Mucosa of gallbladder (tissue), 1 donor: ENCODE measurements at regions not wholly inside any gene's neighbourhood (a gene's known extent, or its start where the extent isn't known, plus 50 kb on each side); places are given as distances from the start of the nearest gene placed in this dataset.

Experiments used
- DNase-seq: peaks from one replicate; pipeline ENCODE4 v3.0.0-alpha.2; 2020; ENCODE audit warnings: low spot score
- donor health status: DM: no; HTN: no; CAD: no.

DNA sequence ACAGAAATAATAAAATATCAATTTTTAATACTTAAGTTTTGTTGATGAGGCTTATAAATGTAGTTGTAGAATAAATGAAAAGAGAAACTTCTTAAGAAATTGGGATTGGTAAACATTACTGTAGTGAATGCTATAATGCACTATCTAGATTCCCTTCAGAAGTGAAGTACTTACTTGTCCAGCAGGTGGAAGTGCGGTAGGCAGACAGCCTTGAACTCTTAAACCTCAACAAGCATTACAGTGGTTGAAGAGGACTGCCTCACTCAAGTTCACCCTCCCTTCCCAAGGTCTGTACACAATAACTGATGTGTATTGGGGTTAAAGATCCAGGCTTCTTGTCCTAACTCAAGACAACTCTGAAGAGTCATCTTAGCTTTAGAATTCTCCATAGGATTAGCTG lies 931.0 kb upstream of the LRRTM1 start:
- no peak for DNase-seq

GRCh38 chr2:81234711-81235110 lies 930.2 kb upstream of the LRRTM1 start:
- no peak for DNase-seq

GRCh38 chr2:81225756-81226155 lies 921.2 kb upstream of the LRRTM1 start:
- no peak for DNase-seq

- no peak for DNase-seq
Observed at GRCh38 chr2:81213598-81213997, 909.0 kb upstream of the LRRTM1 start.

- no peak for DNase-seq
Observed at GRCh38 chr2:81206216-81206615, 901.7 kb upstream of the LRRTM1 start.

DNA sequence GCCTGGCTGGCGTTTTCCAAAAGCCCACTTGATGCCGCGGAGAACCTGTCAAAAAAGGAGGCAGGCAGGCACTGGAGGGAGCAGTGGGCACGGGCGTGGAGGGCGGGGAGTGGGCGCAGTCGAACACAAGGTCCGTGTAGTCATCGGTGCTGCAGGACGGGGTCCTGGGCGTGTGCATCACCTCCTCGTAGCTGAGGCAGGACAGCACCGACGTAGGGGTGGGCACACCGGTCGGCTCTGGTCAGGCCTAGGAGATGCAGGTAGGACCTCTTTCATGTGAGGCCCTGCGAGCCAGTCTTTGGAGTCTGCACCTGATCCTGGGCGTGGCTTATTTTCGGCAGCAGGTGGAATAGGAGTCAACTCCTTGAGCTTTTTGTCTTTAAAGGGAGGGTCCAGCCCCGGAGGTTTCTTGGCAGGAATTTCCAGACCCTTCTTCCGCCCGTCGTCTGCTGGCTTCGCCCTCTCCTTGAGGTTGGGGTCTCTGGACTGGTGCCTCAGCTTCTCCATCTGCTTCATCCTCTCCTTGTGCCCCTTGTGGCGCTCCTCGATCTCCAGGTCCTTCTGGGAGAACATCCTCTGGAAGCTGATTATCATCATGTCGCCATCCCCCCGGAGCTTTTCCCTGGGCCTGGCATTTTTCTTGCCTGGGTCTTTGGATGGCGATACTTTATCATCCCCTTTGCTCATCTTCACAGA lies 892.5 kb upstream of the LRRTM1 start:
- no peak for DNase-seq

DNA sequence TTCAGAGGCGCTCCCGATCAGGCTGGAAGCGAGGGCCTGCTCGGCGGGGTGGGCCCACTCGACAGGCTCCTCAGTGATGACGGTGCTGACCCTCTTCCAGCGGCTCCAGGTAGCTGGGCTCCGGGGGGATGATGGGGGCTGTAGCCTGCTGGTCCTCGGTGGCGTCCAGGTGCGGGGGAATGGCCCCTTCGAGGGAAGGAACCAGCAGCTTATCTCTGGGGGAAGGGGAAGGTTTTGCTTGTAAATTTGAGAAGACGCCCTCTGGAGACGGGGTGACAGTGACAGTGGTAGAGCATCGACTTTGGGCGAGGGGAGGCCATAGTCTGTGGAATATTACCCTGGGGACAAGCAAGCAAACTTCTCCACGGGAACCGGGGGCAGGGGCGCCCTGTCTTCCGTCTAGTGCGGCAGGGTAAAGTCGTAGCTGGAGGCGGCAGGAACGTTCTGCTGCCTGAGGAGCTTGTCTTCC lies 891.9 kb upstream of the LRRTM1 start:
- DNase-seq: no peak

GRCh38 chr2:81195774-81196382 lies 891.3 kb upstream of the LRRTM1 start:
- DNase-seq: no peak

- DNase-seq: no peak
Observed at GRCh38 chr2:81195017-81195773, 890.6 kb upstream of the LRRTM1 start.

GRCh38 chr2:81194581-81194980 lies 890.0 kb upstream of the LRRTM1 start:
- DNase-seq: no peak

GRCh38 chr2:81194176-81194575 lies 889.6 kb upstream of the LRRTM1 start:
- DNase-seq: no peak

- DNase-seq: no peak
Observed at GRCh38 chr2:81181845-81182244, 877.3 kb upstream of the LRRTM1 start.

- DNase-seq: no peak
Observed at GRCh38 chr2:81171447-81171846, 866.9 kb upstream of the LRRTM1 start.

- no peak for DNase-seq
Observed at GRCh38 chr2:81163583-81163982, 859.0 kb upstream of the LRRTM1 start.

DNA sequence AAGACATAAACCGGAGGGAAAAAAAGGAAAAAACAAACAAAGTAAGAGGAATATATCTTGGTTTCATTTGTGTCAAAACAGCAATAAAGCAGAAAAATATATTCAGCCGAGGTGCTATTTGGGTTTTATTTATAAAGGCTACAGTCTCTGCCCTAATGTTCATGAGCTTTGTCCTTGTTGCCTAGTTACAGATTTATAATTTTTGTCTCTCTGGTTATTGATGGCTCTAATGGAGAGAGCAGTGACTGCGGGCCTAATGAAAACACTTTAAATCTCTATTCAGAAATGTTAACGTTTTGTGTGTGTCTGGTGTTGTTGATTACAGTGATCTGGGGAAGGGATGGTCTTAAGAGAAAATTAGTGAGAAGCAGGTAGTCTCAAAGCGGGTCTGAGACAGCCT lies 854.0 kb upstream of the LRRTM1 start:
- DNase-seq: no peak

DNA sequence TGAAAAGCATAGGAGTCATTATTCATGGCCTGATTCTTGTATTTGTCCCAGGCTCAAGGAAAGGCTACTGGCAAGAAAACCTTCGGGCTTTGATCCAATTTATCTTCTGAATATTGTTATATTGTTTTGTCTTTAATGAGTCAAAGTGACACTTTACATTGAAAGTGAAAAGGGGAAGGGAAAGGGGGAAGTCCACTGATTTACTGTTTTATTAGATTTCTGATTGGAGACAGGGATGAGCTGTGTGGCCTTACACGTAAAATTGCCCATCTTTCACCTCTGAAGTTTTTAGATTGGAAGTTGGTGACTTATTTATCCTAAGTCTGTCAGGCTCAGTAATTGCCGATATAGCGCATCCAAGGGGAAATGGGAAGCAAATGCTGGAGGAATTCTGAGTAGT lies 843.8 kb upstream of the LRRTM1 start:
- DNase-seq: no peak

DNA sequence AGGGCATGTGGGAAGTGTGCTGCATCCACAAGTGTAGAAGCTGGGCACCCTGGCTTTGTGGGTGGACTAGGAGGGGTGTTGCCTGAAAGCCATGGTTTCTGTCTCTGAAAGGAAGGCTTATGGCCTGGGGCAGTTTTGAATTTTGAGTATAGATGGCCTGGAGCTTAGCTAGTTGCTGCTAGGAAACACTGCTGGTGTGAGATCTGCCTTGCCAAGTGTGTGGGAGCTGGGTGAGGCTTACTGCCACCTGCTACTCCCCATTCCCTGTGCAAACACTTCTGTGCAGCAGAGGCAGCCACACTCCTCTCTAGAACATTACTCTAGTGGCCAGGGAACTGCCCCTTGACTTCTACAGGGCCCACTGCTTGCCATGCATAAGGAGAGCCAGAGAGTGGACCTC lies 831.7 kb upstream of the LRRTM1 start:
- DNase-seq: no peak

DNA sequence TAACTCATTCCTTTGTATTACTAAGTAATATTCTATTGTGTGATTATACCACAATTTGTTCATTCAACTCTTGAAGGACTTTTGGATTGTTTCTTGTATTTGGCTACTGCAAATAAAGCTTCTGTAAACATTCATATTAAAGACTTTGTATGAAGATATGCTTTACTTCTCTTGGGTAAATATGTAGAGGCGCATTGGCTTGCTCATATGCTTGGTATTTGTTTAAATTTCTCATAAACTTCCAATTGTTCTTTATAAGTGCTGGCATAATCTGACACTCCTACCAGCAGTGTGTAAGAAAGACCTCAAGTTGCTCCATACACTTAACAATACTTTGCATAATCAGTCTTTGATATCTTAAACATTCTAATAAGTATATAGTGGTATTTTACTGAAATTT lies 792.8 kb upstream of the LRRTM1 start:
- DNase-seq: no peak

- DNase-seq: no peak
Observed at GRCh38 chr2:81093031-81093430, 788.5 kb upstream of the LRRTM1 start.

- DNase-seq: no peak
Observed at GRCh38 chr2:81087646-81088045, 783.1 kb upstream of the LRRTM1 start.

DNA sequence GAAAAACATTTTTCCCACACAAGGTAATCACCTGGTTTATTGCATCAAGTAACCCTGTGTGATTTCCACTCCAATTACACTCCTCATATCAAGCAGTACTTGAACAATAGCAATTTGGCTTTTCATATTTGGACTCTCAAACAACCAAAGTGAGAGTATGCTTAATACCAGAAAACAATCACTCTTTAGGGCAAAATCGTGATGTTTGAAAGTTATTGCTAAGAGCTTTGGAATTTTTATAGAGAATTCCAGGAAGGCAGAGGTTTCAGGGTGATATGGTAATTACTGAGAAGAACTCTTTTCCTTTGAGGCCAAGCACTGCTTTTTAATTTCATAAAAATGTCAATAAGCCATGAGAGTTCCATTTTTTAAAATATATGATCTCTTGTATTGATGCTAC lies 779.5 kb upstream of the LRRTM1 start:
- no peak for DNase-seq

- no peak for DNase-seq
Observed at GRCh38 chr2:81078631-81079030, 774.1 kb upstream of the LRRTM1 start.

DNA sequence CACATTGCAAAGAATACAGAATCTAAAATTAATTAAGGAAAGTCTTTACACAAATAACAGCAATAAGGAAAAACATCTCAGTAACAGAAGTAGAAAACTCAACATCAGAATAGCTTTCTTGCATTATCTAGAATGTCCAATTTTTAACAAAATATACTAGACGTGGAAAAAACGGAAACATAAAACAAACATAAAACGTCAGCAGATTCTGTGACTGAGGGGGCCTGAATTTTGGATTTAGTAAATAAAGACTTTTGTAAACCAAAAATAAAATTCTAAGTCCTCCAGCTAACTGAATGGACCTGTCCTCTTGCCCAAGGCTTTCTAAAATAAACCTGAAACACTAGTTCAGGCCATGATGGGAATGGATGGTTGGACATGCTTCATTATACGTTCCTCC lies 773.5 kb upstream of the LRRTM1 start:
- no peak for DNase-seq
